HG03442 (cell line): ENCODE measurements at regions not wholly inside any gene's neighbourhood (a gene's known extent, or its start where the extent isn't known, plus 50 kb on each side); places are given as distances from the start of the nearest gene placed in this dataset.
"Not testable (repeated sequence)": the region's sequence is repeated elsewhere in the genome, so short reads cannot be mapped to it uniquely, and the experiment has no call there.

ENCODE experiments used
- ATAC-seq: cut with Tn5 transposase; IDR thresholded peaks from one replicate; pipeline ENCODE4 v1.9.1; 2021; ENCODE audit warnings: mild to moderate bottlenecking, moderate library complexity; ENCODE audit not compliant: unreplicated experiment

- ATAC-seq: no peak
Observed at GRCh38 chr6:163867518-163868292, 453.2 kb downstream of the QKI start.

GRCh38 chr6:163866192-163866591 lies 451.7 kb downstream of the QKI start:
- no peak for ATAC-seq

DNA sequence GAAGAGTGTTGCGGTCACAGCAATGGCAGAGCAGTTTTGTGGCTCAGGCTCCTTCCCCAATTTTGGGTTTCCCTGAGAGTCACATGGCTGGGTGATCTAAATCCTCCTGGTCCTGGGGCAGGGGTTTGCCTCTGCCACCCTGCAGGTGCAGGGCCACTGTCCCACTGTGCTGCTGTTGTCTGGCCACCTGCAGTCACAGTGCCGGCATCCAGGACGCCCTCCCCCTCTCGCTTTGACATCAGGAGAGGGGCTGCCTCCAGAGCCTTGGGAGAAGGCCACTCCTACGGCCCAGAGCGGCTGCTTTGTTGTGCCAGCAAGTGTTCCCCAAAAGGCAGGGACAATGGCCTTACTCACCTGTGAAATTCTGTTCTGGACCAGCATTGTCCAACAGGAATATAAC lies 449.0 kb downstream of the QKI start:
- ATAC-seq: no peak

DNA sequence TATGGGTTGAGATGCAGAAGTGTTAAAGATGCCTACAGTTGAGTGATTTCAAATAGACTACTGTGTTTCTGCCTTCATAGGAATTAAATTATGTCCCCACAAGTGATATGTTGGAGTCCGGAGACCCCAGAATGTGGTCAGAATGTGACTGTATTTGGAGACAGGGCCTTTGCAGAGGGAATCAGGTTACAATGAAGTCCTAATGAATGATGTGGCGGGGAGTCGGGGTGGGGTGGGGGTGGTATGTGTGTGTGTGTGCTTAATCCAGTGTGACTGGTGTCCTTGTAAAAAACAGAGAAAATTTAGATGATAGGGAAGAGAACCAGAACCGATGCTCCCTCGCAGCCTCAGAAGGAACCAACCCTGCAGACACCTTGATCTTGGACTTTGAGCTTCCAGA lies 448.2 kb downstream of the QKI start:
- no peak for ATAC-seq

- no peak for ATAC-seq
Observed at GRCh38 chr6:163861627-163862026, 447.1 kb downstream of the QKI start.

DNA sequence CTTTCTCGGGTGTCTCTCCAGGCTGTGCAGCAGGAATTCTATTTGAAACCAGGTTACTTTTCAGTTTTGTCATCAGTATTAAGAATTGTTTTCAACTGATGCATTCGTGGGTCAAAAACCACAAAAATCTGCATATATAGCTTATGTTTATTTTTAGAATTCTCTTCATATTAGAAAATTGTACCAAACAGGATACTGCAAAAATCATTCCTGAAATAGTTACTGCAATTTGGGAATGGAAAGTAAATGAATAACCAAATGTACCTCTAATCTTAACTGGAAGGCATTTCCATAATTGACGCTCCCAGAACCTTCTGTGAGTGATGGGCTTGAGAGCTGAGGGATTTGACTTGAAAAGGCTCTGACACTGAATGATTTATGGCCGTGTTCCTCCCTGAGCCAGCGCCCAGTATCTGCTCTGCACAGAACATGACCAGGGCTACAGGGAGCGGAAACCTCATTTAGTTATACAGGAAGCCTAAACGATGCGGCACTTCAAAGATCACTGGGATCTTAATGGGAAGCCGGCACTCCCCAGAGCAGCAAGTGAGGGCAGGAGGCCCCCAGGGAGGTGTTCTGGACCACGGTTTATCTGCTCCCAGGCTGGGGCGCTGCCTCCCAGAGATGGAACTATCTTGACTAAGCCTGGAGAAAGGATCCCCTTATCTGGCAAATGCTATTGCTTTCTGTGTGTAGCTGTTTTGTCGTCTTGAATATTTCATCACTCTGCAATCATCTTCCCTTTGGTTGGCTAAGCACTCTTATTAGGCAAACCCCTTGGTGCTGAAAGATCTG lies 446.0 kb downstream of the QKI start:
- no peak for ATAC-seq

DNA sequence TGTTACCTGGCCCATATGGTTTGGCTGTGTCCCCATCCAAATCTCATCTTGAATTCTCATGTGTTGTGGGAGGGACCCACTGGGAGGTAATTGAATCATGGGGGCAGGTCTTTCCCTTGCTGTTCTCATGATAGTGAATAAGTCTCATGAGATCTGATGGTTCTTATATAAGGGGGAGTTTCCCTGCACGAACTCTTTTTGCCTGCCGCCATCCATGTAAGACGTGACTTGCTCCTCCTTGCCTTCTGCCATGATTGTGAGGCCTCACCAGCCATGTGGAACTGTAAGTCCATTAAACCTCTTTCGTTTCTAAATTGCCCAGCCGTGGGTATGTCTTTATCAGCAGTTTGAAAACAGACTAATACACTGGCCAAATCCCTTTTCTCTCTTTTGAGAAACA lies 444.4 kb downstream of the QKI start:
- ATAC-seq: not testable (repeated sequence)

DNA sequence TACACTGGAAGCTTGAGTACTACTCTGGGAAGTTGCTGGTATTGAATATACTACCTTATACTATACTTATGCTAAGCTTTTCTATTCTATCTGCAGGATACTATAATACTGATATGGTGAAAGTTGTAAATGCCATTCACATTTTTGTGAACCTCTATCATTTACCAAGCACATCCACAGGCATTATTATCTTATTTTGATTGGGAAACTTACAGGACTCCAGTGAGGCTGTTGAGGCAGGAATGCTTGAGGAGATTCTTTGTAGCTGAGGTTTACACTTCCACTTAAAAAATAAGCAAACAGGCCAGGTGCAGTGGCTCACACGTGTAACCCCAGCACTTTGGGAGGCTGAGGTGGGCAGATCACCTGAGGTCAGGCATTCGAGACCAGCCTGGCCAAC lies 442.9 kb downstream of the QKI start:
- ATAC-seq: no peak

DNA sequence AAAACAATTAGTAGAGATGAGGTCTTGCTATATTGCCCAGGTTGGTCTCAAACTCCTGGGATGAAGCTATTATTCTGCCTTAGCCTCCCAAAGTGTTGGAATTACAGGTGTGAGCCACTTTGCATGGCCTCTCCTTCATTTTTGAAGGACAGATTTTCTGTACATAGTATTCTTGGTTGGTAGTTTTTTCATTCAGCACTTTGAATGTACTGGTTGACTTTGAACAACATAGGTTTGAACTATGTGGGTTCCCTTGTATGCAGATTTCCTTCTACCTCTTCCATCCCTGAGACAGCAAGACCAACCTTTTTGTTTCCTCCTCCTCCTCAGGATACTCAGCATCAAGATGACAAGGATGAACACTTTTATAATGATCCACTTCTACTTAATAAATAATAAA lies 436.4 kb downstream of the QKI start:
- no peak for ATAC-seq

- no peak for ATAC-seq
Observed at GRCh38 chr6:163844761-163845160, 430.2 kb downstream of the QKI start.

DNA sequence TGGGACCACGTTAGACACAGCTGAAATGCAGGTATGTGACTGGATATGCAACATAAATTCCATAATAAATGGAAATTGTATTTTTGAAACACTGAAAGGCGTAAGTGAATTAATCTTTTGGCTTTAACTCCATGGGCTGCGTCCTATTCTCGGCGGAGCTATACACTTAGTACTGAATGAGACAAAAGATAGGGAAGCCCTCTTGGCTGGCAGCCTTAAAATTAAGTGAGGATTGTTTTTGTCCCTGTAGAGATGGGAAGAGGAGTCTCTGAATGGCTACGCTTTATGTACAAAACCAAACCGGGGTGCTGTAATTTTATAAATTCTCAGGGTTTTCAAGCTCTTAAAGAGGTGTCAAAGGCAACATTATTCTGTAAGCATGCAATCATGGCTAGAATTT lies 429.8 kb downstream of the QKI start:
- no peak for ATAC-seq

GRCh38 chr6:163843218-163843617 lies 428.7 kb downstream of the QKI start:
- ATAC-seq: no peak

- ATAC-seq: no peak
Observed at GRCh38 chr6:163842467-163842866, 427.9 kb downstream of the QKI start.

- ATAC-seq: no peak
Observed at GRCh38 chr6:163841733-163842132, 427.2 kb downstream of the QKI start.

GRCh38 chr6:163841326-163841725 lies 426.8 kb downstream of the QKI start:
- ATAC-seq: no peak

DNA sequence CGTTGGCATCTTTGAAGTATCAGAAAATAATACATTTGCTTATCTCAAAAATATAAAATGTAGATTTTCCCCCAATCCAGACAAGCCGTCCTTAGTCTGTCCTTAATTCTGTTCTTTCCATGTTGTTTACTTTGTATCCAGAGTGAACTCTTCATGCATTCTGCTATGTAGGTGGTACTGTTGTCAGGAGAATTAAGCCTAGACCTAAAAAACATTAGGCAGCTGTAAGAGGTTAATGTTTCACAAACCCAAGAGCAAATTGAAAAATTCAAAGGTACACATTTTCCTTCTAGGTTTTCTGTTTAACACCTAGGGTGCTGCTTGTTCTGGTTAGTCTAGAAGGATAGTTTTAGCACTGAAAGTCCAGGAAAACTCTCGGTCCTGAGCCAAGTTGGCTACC lies 426.4 kb downstream of the QKI start:
- ATAC-seq: no peak

DNA sequence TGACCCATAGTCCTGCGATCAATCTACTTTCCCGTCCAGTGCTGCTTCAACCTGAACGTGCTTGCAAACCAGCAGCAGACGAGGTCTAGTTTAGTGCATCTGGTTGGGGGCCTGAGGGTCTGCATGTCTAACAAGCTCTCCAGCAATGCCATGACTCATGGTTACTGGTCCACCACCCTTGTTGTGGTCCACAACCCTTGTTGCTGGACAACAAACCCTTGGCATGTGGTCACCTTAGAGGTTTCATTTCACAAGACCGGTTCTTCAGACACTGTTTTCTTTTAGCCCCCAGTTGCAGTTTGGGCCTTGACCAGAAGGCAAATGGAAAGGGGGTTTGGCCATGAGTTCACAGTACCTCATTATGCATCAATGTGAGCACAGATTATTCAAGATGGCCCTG lies 424.8 kb downstream of the QKI start:
- no peak for ATAC-seq

GRCh38 chr6:163837691-163838431 lies 423.3 kb downstream of the QKI start:
- no peak for ATAC-seq

GRCh38 chr6:163836876-163837690 lies 422.6 kb downstream of the QKI start:
- ATAC-seq: no peak

GRCh38 chr6:163835439-163836171 lies 421.1 kb downstream of the QKI start:
- ATAC-seq: no peak
